Fibroblast of skin of scalp (primary cell): ENCODE measurements at regions not wholly inside any gene's neighbourhood (a gene's known extent, or its start where the extent isn't known, plus 50 kb on each side); places are given as distances from the start of the nearest gene placed in this dataset.

Experiments
- DNase-seq: peaks from one replicate; pipeline ENCODE4 v3.0.0-alpha.2; 2013

DNA sequence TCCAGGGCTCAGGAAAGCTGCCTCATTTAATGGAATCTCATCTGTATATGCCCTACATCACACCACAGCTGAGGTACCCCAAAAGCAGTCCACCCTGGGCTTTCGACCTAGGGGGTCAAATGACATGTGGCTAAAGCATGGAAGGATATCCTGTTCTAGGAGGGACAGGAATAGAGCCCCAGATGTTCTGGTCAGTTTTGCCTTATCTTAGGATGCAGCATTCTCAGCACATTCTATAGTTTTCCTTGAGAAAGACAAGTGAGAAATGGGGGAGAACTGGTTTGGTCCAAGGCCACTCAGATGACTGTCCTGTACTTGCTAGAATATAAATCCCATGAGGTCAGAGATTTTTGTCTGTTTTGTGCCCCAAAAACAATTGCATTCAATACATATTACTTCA lies 688.0 kb upstream of the ZEB2 start:
- no peak for DNase-seq

DNA sequence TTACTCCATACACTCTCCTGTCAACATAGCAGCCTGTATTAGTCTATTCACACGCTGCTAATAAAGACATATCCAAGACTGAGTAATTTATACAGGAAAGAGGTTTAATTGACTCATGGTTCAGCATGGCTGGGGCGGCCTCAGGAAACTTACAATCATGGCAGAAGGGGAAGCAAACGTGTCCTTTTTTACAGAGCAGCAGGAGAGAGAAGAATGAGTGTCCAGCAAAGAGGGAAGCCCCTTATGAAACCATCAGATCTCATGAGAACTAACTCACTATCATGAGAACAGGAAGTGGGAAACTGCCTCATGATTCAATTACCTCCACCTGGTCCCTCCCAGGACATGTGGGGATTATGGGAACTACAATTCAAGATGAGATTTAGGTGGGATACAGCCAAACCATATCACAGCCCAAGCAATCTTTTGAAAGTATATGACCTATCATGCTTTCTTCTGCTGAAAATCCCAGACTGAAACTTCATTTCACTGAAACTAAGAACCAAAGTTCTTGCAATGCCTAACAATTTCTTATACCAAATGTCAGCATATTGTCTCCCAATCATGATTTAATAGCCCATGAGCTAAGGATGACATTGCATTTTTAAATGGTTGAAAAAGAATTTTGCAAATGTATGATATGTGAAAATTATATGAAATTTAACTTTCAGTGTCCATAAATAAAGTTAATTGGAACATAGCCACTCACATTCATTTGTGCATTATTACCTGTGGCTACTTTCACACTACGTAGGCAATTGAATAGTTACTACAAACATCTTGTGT lies 686.8 kb upstream of the ZEB2 start:
- DNase-seq, result no peak

DNA sequence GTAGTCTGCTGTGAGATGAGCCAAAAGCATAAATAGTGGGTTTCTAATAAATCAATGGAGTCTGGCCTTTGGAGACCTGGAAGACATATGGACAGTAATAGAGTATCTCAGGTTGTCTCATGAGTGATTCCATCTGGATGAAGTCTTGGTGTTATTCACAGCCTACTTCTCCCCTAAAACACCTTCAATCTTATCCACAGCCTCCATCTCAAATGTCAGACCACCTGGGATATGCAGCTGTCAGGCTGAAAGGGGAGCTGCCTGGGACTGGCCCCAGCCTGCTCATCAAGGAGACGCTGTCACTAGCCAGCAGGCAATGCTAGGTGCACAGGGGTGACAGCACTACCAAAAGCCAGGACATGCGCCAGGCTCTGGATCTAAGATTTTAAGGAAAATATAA lies 684.0 kb upstream of the ZEB2 start:
- DNase-seq, result no peak

DNA sequence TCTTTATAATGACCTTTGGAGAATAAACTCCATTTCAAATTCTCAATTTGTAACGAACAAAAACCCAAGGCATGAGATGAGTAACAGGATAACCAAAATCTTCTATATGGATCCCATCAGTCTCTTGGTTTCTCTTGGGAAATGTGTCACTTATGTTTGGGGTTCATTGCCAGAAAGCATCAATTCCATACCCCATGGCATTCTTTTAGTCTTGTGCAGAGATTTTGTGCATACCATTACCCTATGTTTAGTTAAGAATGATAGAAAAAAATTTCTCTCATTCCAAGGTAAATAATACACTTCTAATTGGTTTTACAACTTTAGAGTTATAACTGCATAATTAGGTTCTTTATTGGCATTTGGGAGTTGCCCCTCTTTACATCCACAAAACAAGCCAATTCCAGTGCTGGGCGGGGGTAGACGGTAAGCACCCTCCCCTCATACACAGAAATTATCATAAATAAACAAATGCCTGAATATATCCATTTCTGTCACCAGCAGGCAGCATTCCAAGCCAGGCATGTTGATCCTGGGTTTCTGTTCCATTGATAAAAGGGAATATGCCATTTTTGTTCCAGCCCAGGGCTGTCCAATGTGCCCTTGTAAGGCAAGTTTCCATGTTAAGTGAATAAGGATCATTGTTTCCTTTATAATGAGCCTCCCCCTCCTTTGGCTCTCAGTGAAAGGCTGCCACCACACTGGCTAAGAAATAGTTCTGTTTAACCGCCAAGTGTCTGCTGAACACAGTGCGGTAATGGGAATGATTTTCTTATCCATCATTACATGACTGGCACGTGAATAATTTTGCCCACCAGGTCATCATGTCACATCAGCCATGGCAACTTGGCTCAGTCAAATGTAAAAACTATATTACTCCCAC lies 680.1 kb upstream of the ZEB2 start:
- DNase-seq, result peak; percentile 80

DNA sequence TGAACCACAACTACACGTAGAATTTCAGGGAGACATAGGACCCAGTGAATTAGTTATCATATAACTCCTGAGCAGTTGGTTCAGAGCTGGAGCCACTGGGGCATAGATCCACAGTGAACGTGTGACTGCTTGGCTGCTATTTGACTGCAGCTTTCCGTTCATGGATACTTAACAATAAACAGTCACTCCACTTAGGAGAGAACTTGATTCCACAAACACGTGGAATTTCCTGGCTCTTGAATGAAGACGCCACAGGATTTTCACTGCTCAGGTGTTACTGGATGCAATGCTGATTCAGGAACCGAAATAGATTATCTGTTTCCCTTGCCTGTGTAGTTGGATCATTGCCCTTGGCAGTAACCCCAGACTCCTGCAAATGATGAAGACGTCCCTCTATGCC lies 679.1 kb upstream of the ZEB2 start:
- DNase-seq, result no peak

DNA sequence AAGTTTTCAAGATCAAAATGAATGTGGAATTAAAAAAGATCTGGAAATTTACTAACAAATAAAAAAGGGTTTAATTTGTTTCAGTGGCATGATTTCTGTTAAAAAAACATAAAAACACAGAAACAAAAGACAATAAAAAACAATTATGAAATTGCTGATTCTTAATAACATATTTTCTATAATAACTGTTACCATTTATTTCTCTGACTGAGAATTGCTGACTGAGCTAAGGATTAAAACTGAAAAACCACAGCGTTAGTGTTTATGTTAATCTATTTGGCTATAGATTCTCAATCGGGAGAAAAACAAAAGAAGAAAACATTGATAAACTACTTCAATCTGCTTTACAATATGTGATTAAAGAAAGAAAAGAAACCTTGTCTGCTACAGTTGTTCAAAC lies 678.6 kb upstream of the ZEB2 start:
- DNase-seq, result no peak

DNA sequence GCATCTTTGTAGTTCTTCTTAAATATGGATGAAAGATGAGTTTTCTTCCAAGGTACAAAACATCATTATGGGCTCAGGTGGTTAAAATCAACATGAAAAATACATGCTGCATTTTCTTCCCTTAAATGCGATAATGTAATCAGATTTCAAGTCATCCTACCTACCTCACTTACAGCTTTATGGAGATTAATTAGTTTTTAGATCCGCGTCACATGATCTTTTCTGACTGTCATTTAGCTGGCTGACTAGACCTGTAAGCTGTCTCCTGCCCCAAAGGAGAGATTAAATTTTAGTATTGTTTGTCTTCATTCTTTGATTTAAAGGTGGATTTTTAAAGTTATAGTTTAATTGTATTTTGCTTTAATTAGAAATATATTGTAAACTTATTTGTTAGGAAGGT lies 678.0 kb upstream of the ZEB2 start:
- DNase-seq, result no peak

DNA sequence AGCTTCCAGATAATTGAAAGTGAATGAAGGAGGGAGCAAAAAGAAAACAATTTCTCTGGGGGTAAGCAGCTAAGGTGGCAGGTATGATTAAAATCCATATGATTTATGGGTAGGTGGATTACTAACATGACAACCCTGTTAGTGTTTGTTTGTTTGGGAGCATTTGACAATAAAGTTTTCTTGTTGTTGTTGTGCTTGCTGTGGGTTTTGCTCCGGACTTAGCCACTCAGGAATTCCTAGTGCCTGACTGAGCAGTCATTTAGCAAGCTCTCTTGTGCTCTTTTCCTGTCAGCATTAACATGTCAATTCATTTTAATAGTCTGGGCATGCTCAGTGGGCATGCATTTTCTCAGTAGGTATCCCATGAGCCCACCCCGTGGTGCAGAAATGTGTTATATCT lies 674.8 kb upstream of the ZEB2 start:
- DNase-seq, result no peak

DNA sequence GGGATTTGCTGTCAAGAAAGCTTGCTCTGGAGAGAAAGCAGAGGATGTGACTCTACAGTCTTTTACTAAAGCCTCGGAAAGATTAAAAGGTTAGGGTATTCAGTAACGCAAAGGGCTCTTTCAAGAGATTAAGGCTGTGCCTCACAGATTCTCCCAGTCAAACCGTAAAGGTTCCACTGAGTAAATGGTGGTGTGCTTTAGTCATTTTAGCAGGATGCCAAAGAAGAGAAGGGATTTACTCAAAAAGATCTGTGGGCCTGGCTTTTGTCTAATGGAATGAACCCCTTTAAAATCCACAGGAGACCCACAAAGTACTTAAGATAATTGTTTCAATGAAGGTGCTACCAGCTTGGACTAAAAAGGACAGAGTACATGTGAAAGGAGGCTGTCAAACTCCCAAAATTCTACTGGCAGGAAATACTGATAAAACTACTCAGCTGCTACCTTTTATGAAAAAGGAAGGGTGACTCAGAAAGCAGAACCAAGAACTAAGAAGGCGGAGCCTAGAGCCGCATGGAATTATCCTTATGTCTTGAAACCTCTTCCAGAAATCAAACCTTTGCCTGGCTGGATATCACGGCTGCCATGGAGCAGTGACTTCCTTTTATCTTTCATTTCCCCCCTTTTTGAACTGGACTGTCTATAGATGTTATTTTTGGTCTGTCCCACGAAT lies 670.2 kb upstream of the ZEB2 start:
- no peak for DNase-seq

DNA sequence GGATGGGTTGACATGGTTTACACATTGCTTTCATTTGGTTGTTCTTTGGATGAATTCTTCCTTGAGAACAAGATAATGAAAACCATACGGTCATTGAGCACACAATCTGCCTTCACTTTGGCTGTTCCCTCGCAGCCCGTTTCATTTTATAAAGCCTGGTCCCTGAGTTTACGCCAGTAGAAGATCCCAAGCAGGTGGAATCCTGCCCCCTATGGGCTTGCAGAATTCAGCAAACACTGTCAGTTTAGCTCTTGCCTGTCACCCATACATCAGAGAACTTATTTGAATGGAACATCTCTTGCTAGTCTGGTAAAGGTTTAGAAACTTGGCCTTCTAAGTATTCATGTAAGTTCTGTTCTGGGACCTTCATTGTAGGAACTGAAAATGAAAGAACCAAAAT lies 666.4 kb upstream of the ZEB2 start:
- DNase-seq, result peak; percentile 47

DNA sequence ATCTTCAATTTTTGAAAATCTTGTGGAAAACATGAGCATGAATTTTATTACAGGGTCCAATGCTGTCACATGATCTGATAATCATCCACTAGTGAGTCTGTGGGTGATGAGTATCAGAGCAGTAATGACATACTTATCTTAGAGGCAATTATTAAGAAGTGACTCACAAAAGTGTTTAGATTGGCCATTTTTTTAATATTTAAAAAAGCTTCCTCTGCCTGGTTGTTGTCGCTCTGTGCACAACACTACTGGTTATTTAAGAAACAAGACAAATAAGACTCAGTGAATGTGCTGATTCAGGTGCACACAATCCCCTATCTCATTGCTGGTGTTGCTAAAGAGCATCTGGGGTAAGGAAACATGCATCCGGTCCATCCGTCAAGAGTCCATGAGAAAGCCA lies 665.8 kb upstream of the ZEB2 start:
- DNase-seq, result peak; percentile 25

DNA sequence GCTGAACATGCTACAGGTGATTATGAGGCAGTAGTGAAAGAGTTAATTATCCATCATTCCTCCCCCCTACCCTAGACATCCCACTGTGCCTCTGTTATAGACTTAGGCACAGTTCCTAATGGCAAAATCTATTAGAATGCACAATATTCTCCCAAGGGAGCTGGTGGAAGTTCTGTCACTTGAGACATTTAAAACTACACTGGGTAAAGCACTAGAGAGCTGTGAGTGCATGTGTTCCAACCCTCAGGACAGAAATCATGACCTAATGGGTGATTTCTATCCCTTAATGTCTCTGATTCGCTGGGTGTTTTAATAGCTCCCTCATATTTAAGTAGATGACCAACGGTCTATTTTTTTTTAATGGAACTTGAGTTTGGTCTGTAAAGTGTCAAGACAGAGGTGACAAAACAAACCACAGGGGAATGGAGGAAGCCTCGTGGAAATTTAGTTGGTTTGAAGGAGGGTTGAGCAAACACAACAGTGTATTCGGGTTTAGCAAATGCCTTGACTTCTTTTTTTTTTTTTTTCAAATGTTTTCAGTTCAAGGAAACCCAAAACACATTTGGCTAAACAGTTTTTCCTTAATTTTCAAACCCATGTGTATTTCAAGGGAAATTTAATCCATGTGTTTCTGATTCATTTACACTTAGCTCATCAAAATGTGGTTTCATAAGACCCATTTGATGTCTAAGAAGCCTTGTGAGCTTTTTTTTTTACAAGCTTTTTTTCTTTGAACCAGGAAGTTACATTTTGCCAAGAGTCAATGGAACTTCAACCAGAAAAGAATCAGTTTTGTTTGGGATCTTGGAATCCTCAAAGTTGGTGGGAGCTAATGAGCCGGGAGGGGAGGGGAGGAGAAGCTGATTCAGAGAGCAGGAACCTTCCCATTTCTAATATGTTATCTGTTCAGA lies 665.1 kb upstream of the ZEB2 start:
- peak; percentile 63 for DNase-seq

DNA sequence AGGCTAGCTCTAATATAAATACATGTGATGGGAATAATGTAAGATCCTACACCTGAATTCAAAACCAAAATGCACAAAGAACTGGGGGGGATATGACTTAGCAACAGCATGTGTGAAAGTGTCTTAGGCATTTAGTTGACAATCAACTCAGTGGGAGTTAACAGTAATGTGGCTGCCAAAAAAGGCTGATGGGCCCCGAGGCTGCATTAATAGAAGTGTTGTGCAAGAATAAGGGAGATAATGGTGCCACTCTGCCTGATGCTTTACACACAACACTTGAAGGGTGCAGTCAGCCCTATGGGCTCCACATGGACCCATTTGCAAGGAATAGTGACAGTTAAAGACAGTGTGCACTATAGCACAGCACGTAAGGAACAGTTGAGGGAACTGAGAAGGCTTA lies 649.4 kb upstream of the ZEB2 start:
- DNase-seq, result no peak

DNA sequence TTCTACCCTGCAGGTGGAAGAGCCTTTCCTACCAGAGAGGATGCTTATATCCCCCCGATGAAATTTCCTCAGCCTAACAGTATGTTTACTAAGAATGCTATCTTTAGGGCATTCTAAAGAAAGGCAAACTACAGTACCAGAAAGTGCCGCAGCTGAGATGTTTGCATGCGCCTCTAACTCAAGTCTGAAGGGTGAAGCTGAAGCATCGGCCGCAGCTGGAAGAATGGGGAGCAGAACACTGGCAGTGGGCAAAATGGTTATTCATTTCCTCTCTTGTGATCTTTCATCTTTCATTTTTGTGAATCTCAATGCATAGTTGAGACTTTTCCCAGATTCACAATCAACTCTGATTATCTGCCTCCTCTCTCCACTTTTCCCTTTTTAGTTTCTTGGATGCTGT lies 648.2 kb upstream of the ZEB2 start:
- DNase-seq, result no peak

DNA sequence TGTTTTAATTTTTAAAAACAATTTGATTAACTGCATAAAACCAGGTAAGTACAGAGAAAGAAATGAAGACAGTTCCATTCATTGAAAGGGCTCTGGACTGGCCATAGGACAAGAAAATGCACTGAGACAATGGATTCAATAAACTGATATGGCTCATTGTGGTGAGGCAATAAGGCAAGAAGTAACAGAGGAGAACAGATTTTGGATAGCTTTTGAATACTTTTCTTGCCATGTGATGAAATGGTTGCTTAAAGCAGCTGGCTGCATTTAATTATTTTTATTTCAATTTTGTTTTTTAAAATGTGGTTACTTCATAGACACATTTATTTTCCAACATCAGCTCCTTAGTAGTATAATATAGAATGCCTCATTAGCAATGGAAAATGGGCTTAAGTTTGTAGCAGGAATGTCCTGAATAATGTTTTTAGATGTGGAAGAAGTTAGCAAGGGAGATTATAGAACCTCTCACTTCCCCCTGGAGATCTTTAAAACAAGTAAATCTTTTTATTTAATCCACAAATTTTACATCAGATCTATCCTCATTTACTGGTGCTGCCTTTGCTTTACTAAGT lies 646.9 kb upstream of the ZEB2 start:
- DNase-seq, result no peak

DNA sequence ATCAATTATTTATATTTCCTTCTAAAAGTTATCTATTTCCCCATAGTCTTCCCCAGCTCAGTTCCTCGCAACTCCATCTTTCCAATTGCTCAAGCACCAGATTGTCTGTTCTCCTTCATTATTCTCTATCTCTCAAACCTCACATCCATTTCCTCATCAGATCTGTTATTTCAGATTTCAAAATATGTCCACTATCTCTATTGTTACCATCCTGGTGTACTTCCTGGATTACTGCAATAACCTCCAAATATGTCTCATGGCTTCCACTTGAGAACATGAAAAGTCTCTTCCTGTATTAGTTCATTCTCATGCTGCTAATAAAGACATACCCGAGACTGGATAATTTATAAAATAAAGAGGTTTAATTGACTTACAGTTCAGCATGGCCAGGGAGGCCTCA lies 641.7 kb upstream of the ZEB2 start:
- DNase-seq, result no peak

DNA sequence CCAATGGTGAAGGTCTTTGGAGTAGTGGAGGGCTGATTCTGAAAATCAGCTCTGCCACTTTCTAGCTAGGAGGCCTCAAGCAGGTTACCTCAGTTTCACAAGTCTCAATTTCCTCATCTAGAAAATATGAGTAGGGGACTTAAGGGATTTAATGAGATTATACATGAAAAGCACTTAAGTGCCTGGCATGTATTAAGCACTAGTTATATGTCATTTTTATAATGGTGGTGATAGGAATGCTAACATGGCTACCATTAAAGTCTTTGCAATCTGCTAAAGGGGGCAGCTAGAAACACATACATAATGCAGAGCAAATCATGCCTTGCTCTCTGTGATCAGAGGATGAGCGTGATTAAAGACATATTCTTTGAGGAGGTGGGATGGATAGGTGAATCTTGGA lies 640.9 kb upstream of the ZEB2 start:
- DNase-seq, result no peak

DNA sequence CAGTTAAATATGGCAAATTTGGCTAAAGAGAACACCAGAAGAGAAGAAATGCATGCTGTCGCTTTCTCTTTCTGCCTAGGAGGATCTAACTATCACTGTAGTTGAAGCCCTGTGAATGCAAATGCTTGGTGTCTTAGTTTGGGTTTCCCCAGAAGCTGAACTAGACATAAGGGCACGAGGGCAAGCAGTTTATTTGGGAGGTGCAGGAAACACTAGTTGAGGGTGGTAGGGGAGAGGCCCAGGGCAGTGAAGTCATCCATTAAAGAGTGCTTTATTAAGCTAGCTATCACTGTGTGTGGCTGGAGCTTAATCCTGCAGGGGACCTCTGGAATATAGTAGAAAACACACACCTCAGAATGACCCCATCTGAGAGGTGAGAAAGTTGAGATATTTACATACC lies 639.8 kb upstream of the ZEB2 start:
- DNase-seq, result no peak

DNA sequence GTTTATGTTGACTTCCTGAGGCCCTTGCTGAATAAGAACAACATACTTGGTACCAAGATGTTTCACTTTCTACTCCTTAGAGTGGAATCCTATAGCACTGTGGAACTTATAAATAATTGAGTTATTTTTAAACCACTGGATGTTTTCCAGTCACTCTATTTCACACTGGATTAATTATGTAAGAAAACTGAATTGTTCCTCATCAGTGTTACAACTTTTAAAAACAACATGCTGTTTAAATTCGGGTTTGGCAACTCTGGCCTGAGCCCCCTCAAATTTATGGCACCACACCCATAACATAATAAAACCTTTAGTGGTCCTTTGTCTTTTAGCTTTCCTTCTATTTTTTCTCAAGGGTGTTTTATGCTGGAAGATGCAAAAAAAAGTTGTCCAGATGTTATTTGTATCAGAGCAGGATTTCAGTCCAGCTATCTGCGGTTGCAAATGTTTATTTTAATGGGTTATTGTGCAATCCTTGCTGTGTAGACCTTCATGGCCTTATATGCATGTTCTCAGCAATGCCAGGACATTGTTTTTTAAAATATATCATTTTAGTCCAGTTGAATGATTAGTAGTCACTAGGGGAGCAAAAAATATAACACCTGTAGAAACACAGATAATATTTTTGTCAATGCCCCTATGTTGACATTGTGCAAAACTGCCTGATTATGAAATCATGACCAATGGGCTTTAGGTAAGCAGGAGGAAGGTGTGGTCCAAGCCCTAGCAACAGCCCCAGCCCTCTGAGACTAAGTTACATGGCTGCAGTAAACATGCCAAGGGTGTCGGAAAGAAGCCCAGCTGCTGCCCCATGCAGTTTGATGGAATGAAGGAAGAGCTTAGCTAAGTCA lies 638.0 kb upstream of the ZEB2 start:
- peak; percentile 80 for DNase-seq

DNA sequence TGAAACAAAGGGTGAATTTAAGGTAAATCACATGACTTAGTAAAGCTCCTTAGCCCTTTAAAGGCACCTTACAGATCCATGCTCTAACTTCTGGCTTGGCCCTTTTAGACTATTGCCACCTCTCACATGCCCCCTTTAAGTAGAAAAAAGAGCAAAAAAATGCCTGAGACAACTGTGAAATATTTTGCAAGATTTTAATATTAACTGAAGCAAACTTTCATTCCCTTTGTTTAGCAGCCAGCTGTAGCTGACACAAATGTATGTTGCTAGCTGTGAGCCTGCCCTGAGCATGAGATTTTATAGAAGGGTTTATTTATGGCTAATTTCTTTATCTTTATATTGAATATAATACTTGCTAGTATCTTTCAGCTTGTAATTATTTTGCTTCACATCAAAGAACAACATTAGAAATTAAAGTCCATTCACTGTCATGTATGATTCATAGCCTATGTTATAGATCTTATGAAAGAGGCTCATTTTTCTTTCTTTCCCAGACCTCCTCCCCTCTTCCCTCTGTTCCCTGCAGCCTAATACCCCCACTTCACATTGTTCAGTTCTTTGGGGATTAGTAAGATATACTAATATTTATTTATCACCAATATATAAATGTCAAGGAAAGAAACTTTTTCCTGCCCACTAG lies 637.2 kb upstream of the ZEB2 start:
- peak; percentile 6 for DNase-seq

DNA sequence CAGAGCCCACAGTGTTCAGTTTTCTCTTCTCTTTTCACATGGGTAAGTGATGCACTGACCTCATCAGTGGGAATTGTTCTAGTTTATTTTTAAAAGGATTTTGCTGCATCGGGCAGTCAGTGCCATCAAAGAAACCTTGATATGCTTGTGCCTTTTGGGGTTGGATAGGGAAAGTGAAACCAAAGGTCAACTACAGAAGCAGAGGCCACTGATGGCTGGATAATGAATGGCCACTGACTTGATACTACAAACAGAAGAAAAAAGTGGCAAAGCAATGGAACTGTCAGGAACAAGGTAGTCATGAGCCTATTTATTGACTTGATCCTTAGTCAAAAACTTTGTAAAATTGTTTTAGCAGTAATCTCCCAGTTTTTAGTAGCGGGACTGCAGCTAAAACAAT lies 636.3 kb upstream of the ZEB2 start:
- no peak for DNase-seq
